HL-60 (cell line): ENCODE measurements at regions not wholly inside any gene's neighbourhood (a gene's known extent, or its start where the extent isn't known, plus 50 kb on each side); places are given as distances from the start of the nearest gene placed in this dataset.

Experiments used
- DNase-seq, 2 experiments: peaks; one replicate each; pipeline ENCODE4 v3.0.0-alpha.2; 2010 to 2020; ENCODE audit warnings: low read depth in 1 of 2, low spot score in 1 of 2
- H3K27ac ChIP-seq: fragments of 250-450 bp; sonication (Bioruptor Pico); replicated peaks from 2 replicates; pipeline ENCODE4 v1.5.1; 2020; ENCODE audit warnings: mild to moderate bottlenecking, moderate library complexity
- H3K27me3 ChIP-seq: fragments of 250-450 bp; sonication (Bioruptor Pico); 2 replicates; pipeline ENCODE4 v1.5.1; 2021; ENCODE audit warnings: mild to moderate bottlenecking, moderate library complexity; ENCODE audit not compliant: insufficient read depth, poor library complexity, severe bottlenecking
- H3K4me3 ChIP-seq: replicated peaks from 2 replicates; pipeline ENCODE4 v1.5.1; 2011; ENCODE audit warnings: mild to moderate bottlenecking, control low read depth, low read length; ENCODE audit not compliant: insufficient read depth
- CTCF ChIP-seq: IDR thresholded peaks from one replicate; pipeline ENCODE4 v1.5.1; 2011; ENCODE audit warnings: low read length, control low read depth, inconsistent platforms; ENCODE audit not compliant: insufficient read depth
- GABPA ChIP-seq: IDR thresholded peaks from 2 replicates; pipeline ENCODE4 v1.6.1; 2012; ENCODE audit warnings: low read depth
- POLR2AphosphoS5 ChIP-seq: IDR thresholded peaks from 2 replicates; pipeline ENCODE4 v1.6.1; 2012; ENCODE audit warnings: low read depth
- REST ChIP-seq: IDR thresholded peaks from 2 replicates; pipeline ENCODE4 v1.6.1; 2012; ENCODE audit warnings: low read depth; ENCODE audit not compliant: insufficient replicate concordance
- SPI1 ChIP-seq: IDR thresholded peaks from 2 replicates; pipeline ENCODE4 v1.6.1; 2012; ENCODE audit warnings: low read depth, mild to moderate bottlenecking, borderline replicate concordance

- H3K4me3 ChIP-seq: no peak overlapping the region
- TF ChIP-seq REST (no peak), SPI1 (peak; percentile 69; the same call in 1 of the 2 replicates)
- H3K27me3 ChIP-seq: no peaks in the 10 kb centered on the region
- no peak overlapping the region for H3K27ac ChIP-seq
- no peak for DNase-seq
Measured at GRCh38 chr18:56508370-56509036, 129.9 kb downstream of the TXNL1 start.

GRCh38 chr18:56505971-56506370 is 132.4 kb downstream of the TXNL1 start:
- DNase-seq: no peak
- no peak for TF ChIP-seq POLR2AphosphoS5
- TF ChIP-seq REST: no peak
- no peak for TF ChIP-seq SPI1
- no peak for TF ChIP-seq GABPA
- TF ChIP-seq CTCF: no peak
- Histone ChIP-seq H3K27me3 (no peaks in the 10 kb centered on the region), H3K4me3 (no peak overlapping the region), H3K27ac (no peak overlapping the region)

GRCh38 chr18:56505293-56505692 is 133.1 kb downstream of the TXNL1 start:
- Histone ChIP-seq H3K4me3 (no peak overlapping the region), H3K27me3 (no peaks in the 10 kb centered on the region), H3K27ac (no peak overlapping the region)
- TF ChIP-seq POLR2AphosphoS5 (no peak), GABPA (no peak), CTCF (no peak), REST (no peak), SPI1 (no peak)
- no peak for DNase-seq

- no peak for TF ChIP-seq GABPA
- no peak for TF ChIP-seq POLR2AphosphoS5
- TF ChIP-seq SPI1: no peak
- no peak for TF ChIP-seq REST
- no peak for TF ChIP-seq CTCF
- Histone ChIP-seq H3K27ac (no peak overlapping the region), H3K27me3 (no peaks in the 10 kb centered on the region), H3K4me3 (no peak overlapping the region)
- no peak for DNase-seq
Measured at GRCh38 chr18:56501896-56502295, 136.5 kb downstream of the TXNL1 start.
